ENCODE measurements at regions not wholly inside any gene's neighbourhood (a gene's known extent, or its start where the extent isn't known, plus 50 kb on each side); places are given as distances from the start of the nearest gene placed in this dataset.

DNA sequence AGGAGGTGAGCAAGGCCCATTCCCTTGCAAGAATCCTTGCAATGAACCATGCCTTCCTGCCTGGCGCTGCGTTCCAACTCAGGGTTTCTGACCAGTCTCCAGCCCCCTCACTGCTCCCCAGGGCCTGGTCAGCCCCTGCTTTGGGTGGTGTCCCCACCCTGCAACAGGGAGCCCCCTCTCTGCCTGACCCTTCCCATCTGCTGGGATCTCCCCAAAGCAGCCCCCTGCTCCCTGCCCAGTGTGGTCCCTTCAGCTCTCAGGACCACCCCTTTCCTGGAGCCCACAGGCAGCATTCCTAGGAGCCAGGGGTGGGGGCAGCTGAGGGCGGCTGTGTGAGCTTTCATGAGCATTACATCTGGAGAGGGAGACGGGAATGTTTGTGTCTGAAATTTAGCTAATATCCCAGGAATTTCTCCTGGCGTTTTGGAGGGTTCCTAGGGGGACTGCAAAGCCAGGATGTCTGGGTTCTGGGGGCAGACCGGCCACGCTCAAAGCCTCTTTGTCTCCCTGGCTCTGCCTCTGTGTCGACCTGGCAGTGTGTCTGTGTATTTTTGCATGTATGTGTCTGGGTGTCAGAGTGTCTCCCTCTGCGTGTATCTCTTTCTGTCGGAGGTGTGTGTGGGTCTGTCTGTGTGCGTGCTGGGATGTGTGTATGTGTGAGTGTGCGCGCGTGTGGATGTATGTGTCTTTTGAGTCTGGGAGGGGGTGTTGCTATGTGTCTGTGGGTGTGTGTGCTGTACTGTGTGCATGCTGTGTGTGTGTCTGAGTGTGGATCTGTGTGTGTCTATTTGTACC lies 300.5 kb upstream of the ZMIZ1 start:
- peak; percentile 60 for DNase-seq

DNA sequence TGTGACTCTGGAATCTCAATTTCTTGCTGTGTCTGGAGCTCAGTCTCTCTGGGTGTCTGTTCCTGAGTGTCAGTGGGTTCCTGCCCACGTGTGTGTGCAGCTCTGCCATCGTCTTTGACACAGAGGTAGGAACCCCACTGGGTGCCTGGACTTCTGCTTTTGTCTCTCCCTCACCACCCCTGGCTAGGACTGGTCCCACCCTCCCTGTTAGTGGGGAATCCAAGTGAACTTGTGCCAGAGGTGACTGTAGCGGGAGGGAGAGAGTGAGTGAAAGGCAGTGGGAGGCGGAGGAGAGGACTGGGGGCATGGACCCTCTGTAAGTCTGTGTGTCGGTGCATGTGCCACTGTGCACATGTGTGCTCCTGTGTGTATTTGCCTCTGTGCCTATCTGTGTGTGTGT lies 299.9 kb upstream of the ZMIZ1 start:
- no peak for DNase-seq

DNA sequence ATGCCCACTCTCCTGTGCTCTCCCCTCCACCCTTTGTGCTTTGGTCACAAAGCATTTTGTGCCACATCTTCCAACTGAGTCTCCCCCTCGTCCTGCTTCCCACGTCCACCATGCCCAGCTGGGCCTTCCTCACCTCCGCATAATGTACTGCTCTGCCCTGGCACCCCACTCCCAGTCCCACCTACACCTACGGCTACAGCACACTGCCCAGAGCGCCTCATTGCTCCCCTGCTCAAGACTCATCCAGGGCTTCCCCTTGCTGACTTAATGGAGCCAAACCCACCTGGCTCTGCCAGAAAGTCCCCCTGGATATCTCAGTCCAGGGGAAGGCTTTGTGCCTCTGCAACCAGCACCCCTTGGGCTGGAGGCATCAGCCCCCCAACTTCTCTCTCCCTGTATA lies 299.2 kb upstream of the ZMIZ1 start:
- DNase-seq, result no peak

DNA sequence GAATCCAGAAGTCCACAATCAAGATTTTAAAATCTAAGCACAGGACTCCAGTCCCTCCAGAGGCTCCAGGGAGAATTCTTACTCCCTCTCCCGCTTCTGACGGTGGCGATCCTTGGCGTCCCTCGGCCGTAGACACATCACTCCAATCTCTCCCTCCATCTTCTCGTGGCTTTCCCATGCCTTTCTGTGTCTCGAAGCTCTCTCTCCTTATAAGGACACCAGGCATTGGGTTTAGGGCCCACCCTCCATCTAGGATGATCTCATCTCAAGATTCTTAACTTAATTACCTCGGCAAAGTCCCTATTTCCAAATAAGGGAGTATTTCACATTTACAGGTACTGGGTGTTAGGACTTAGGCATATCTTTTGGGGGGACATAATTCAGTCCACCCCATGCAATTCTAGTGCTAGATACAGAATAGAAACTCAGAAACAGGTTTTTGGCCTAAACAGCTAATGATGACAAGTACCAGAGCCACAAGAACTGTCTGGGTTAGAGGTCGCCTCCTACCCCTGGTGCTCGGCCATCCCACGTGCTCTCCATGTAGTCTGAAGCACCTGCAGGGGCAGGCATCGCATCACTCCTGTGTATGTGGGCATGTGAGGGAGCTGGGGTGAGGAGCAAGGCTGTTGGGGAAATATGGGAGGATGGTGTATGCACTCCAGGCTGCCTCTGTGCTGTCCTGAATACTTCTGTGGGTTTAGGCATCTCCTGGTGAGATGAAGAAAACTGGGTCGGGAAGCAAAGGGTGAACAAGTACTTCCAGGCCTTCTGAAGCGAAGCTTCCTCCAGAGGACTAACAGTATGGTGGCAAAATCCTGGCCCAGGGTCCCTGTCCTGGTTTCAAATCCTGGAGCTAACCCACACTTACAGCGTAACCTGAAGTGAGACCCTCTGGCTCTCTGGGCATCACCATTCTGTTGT lies 298.3 kb upstream of the ZMIZ1 start:
- DNase-seq, result peak; percentile 66

DNA sequence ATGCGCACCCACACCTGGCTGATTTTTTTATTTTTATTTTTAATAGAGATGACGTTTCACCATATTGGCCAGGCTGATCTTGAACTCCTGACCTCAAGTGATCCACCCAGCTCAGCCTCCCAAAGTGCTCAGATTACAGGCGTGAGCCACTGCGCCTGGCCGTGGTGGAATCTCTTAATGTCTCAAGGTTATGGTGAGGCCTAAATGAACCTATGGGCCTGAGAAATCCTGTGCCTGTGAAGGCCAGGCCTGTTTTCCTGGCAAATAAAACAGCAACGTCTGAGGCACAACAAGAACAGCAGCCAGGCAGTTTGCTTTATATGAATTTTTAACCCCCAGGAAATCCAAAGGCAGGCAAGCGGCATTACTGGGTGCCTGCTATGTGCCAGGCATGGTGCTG lies 297.5 kb upstream of the ZMIZ1 start:
- no peak for DNase-seq

DNA sequence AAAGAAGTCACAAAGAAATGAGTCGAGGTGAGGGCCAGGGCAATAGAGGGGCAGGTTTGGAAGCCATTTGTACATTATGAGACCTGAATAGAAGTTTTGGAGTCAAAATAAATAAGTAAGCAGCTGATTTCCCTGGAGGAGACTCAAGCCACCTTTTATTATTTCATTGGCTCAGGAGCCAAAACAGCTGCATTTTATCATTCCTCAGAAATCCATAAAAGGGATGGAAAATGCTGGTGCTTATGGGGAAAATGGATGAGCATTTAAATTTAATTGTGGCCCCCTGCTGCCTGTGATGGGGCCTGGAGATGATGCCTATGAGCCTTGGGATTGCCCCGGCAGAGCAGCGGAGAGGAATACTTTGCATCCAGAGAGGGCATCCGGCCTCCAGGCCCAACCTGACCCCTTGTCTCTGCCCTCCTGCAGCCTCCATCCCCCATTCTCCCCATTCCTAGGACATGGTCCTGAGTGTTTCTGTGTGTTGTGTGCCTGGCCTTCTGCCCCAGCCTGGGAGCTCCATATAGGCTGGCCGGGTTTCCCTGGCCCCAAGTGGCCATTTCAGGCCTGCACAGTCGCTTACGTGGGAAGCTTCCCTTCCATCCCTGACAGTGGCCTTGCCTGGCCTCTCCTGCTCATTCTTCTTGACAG lies 296.8 kb upstream of the ZMIZ1 start:
- DNase-seq, result no peak

DNA sequence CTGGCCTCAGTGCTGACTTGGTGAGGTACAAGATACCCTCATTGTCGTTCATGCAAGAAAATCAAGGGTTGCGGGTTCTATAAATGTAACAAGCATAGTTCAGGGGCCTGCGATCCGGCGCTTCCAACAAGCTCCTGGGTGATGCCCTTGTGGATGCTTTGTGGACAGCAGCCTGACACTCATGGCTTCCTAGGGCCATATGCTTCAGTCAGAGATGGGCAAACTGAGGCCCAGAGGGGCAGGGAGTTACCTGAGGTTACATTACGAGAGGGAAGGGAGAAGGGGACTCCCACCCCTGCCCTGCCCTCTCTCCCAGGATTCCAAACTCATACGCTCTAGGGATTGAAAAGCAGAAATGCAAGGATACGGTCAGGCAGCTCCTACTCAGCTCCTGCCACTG lies 296.3 kb upstream of the ZMIZ1 start:
- DNase-seq, result no peak

DNA sequence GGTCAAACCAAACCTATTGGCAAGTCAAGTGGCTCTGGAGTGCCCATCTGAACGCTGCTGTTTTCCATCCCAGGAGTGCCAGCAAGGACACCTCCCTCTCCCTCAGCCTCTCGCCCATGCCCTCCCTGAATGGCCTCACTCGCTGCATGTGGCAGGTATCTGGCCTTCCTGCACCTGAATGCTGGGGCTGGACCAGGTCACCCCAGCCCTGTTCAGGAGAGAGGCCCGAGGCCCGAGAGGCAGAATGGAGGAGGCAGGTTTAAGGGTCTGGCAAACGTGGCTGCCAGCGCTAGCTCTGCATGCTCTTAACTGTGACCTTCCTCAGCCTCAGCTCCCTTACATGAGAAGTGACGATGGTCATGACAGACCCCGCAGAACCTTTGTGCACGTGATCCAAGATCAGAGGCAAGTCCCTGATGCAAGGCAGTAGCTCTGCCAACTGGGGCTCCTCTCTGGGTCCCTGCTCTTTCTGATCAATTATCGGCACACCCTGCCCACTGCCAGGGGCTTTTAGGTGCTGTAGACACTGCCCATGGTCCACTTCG lies 295.7 kb upstream of the ZMIZ1 start:
- no peak for DNase-seq

DNA sequence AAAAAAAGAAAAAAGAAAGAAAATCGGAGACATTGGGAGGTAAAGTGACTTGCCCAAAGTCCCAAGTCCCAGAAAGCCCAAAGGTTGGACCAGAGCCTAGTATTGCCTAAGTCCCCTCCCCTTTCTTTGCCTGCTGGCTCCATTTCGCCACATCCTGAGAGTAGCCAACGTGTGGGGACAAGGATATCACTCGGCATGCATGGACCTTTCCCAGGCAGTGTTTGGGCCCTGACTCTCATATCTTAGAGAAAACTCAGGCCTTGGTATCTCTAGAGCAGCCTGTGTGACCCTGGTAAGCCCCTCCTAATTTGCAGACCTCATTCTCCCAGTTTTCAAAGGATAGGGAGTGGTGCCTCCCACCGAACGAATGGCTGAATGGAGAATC lies 294.2 kb upstream of the ZMIZ1 start:
- DNase-seq, result no peak

DNA sequence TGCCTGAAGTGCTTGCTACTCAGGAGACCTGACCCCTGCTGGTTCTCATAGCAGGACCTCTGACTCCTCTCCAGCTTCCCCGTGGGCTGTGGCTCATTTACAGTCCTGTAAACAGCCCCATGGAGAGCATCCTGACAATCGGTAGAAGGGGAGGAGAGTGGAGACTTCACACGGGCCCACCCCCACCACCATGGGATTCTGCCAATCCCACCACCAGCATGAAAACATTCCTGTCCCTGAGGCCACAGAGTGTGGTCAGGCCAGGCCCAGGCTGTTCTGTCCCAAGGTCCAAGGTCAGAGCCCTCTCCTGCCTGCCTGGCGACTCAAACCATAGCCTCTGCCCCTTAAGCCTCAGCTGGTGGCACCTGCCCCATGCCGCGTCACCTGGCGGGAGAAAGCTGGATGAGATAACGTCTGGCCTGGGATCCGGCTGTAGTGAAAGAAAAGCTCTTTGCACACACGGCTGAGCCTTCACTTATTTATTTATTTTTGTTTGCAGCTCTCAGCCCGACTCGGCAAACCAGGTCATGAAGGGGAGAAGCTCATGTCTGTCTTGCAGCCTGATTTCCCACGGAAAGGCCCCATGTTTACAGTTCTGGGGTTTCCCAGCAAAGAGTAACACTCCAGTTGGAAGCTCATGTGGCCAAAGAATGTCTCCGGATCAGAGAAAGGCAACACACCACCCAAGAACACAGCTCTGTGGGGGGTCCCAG lies 293.6 kb upstream of the ZMIZ1 start:
- DNase-seq, result peak; percentile 39

DNA sequence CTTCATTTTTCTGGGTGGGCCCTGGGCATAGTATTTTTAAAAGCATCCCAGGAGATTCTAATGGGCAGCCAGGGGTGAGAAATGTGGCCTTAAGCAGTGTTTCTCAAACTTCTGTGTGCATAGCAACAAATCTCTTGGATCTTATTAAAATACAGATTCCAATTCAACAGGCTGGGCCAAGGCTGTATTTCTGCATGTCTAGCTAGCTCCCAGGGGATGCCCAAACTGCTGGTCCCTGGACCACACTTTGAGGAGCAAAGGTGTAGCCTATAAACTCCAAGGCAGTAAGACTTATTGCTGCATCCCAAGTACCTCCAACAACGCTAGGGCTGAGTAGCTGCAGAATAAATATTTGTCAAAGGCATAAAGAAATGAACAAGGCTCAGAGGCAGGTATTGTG lies 292.9 kb upstream of the ZMIZ1 start:
- DNase-seq, result no peak

DNA sequence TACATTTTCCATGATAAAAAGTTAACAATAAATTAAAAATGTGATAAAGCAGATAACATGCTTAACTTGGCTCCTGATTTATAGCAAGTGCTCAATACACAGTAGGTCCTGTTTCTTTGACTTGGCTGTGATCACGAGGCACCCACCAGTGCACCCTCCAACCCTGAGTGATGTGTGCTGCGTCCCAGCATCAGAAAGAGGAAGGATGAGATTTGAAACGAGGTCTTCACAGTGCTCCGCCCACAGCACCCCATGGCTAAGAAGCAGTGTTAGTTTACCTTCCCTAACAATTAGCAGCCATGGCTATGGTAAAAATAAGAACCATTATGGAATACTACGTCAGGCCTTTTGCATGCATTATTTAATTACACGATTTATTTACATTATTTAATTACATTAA lies 292.0 kb upstream of the ZMIZ1 start:
- no peak for DNase-seq

DNA sequence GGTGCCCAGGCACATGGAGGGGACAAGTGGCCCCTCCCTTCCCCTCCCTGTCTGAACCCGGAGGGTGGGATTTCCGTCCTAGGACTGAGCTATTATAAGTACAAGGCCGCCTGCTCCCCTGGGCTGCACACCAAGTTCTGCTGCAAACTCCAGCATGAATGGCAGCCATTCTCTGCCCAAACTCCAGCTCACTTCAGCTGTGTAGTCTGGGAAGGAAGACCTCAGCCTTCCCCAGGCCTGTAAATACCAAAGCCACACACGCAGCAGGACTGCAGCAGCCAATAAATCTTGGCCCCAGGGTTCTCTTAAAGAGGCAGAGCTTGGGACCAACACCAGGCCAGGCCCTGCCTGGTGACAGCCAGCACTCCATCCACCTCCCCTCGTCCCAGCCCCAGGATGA lies 291.3 kb upstream of the ZMIZ1 start:
- DNase-seq, result peak; percentile 41

DNA sequence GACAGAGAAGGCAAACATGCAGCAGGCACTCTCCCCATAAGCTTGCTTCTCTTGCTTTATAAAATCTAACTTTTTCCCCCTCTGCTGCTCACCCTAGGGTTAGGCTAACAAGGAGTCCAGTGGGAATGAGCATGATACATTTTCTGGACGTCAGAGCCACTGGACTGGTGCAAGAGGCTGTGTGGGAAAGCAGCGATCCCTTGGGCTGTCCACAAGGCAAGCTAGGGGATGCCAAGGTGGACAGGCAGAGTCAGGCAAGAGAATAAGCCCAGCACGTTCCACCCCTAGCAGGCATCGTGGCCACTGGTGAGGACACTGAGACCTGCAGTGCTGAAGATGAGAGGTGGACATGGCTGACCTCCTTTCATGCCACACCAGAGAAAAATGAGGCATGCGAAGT lies 290.9 kb upstream of the ZMIZ1 start:
- no peak for DNase-seq

DNA sequence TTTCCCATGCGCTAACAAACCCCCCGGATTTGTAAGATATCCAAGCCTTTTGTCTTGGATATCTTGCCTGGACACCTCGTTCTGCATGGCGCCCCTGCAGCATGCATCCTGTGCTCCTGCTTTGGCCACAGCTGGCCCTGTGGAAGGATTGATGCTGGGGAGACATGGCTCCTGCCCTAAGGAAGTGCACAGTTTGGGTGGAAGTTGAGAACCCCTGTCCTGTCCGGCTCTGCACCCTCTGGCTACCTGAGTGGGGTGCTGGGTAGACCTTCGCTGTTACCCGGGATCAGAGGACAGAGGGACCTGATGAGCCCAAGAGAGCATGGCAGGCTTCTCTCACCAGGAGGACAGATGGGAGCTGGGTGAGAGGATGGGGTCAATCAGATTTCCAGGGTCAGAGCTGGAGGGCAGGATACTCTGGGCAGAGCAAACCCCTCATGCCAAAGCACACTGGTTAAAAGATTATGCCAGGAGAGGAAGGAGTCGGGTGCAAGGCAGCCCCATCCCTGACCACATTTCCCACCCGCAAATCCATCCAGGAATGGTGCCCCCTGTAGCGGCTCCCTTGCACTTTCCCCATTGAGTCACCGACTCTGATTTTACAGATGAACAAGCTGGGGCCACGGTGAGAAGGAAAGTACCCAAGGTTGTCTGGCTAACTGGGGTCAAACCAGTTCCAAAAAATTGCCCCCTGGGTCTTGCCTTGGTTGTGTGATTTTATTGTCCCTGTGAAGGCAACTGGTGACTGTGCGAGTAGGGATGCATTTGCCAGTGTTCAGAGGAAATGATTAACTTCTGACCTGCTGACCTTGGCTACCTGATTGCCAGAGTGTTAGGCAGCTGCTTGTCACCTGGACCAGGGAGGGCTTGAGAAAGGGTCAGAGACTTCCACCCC lies 290.1 kb upstream of the ZMIZ1 start:
- DNase-seq, result no peak

DNA sequence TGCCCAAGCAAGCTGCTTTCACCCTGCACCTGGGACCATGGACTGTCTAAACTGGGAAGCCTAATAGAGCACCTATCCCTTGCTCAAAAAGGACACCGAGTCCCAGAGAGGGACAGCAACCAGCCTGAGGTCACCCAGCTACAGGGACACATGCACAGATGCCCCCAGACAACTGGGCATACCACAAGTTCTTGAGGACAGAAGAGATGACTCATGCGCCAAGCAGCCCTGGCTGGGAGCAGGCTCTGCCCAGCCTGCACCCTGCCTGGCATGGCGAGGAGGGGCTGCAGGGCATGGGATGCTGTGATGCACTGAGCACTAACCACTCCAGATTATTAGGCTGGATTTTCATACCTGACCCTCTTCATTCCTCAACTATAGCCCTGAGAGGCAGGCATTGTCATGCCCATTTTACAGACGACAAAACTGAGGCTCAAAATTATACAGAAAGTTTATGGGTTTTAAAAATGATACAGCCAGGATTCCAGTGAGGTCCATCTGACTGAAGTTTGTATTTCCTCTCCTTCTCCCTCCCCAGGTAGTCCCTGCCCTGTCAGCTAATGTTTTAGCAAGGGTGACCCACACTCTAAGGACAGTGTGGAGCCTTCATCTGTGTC lies 289.3 kb upstream of the ZMIZ1 start:
- no peak for DNase-seq

DNA sequence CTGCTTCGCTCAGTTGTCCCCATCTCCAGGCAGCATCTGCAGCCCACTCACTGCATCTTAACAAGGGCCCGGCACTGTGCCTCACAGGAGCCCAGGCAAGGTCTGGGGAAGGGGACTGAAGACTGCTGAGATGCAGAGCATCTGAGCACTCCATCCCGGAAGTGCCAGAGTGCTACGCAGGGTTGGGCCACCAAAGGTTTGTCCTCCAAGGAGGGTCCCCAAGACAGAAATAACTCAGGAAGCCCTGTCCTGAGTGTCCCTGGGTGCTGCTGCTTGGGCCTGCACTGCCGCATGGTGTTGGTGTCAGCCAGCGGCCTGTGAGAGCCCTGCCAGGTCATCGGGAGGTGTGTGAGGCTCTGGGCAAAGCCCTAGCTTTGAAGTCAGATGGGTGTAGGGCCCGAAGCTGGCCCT lies 288.2 kb upstream of the ZMIZ1 start:
- no peak for DNase-seq

DNA sequence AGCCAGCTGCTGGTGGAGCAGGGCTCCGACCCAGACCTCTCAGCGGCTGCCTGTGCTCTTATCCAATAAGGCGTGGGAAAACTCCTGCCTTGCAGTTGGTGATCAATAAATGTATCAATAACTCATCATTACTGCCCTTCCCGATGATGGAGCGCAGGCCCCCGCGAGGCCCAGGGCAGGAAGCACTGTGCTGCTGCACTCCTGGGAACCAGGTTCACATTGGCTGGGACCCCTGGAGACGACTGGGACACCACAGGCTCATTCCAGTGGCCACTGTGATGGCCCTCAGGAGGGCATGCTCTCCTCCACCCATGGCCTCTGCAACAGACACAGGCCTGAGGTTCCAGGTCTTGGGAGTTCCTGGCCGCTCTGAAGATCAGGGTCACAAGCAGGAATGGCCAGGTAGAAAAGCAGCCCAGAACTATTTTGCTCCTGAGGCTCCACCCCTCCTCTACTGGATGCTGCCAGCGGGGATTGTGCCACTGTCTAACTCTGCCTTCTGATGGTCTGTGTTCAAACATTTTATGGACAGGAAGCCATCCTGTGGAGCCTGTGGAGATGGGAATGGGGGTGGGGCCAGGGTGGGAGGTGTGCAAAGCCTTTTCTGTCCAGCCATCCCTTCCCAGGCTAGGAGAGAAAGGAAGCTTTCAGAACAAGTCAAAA lies 287.4 kb upstream of the ZMIZ1 start:
- DNase-seq, result no peak

DNA sequence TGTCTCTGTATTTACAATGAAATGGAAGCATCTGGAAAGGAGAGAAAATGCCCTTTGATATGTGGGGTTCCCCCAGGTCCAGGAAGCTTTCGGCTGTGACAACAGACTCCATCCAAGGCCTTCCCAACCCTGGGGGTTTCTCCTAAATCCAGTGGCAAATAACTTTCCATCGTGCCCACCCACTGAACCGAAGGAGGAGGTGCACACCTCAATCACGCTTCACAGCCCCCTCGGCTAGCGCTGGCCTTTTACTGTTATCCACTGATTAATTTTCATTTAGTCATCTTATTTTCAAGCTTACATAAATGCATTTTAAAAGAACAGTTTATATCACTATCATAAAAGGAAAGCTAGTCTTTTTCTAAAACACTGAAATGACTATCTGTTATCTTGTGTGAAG lies 286.8 kb upstream of the ZMIZ1 start:
- DNase-seq, result no peak

DNA sequence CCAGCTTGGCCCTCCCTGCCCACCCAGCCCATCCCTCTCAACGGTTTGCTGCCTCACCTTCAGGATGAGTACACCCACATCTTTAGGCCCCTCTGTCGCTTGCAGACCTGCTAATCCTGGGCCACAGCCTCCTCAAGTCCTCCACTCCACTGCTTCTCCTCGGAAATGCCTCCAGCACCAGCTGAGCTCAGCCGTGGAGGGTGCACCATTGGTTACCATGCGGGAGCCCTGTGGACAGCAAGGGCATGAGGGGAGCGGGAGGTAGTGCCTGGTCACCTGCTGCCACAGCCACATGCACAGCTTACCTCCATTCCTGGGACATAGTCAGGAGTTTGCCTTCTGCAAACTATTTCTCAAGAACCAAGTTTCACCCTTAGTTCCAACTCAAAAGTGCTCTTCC lies 286.3 kb upstream of the ZMIZ1 start:
- no peak for DNase-seq

DNA sequence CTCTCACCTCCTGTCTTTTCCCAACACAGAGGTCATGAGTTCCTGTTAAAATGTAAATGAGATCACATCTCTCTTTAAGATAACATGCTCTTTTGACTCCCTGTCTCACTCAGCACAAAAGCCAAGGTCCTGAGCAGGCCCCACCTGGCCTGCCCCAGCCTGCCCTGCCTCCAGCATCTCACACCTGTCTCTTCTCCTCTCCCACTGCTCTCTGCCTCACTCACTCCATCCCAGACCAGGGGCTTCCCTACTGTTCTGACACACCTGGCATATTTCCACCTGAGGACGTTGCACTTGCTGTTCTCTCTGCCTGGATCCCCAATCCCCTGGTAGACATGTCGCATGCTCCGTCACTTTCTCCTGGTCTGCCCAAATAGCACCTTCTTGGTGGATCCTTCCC lies 285.0 kb upstream of the ZMIZ1 start:
- DNase-seq, result no peak

Measured in fibroblast of skin of right biceps (primary cell).